ENCODE measurements at regions not wholly inside any gene's neighbourhood (a gene's known extent, or its start where the extent isn't known, plus 50 kb on each side); places are given as distances from the start of the nearest gene placed in this dataset.
"Not testable (repeated sequence)": the region's sequence is repeated elsewhere in the genome, so short reads cannot be mapped to it uniquely, and the experiment has no call there.

- H3K9me3 ChIP-seq (ENCODE audit: low read length), result no peaks in the 10 kb centered on the region
- no peak overlapping the region for H3K4me3 ChIP-seq (ENCODE audit: low read length)
- H3K27me3 ChIP-seq (ENCODE audit: insufficient read depth, low read length), result no peaks in the 10 kb centered on the region
- no peak overlapping the region for H2AFZ ChIP-seq (ENCODE audit: low read depth, low read length)
- no peaks in the 10 kb centered on the region for H3K4me1 ChIP-seq (ENCODE audit: insufficient read depth, low read length)
- H3K36me3 ChIP-seq (ENCODE audit: insufficient read depth, low read length), result no peaks in the 10 kb centered on the region
Measured at GRCh38 chr3:82595530-82595929, 834.1 kb upstream of the GBE1 start.

- Histone ChIP-seq H3K9me3 (ENCODE audit: low read length) (no peaks in the 10 kb centered on the region), H2AFZ (ENCODE audit: low read depth, low read length) (no peak overlapping the region), H3K27me3 (ENCODE audit: insufficient read depth, low read length) (no peaks in the 10 kb centered on the region), H3K4me1 (ENCODE audit: insufficient read depth, low read length) (no peaks in the 10 kb centered on the region), H3K36me3 (ENCODE audit: insufficient read depth, low read length) (no peaks in the 10 kb centered on the region), H3K4me3 (ENCODE audit: low read length) (no peak overlapping the region)
Measured at GRCh38 chr3:82587174-82587573, 825.7 kb upstream of the GBE1 start.

GRCh38 chr3:82586414-82586813 is 825.0 kb upstream of the GBE1 start:
- Histone ChIP-seq H3K36me3 (ENCODE audit: insufficient read depth, low read length) (no peaks in the 10 kb centered on the region), H3K27me3 (ENCODE audit: insufficient read depth, low read length) (no peaks in the 10 kb centered on the region), H2AFZ (ENCODE audit: low read depth, low read length) (no peak overlapping the region), H3K4me3 (ENCODE audit: low read length) (no peak overlapping the region), H3K9me3 (ENCODE audit: low read length) (no peaks in the 10 kb centered on the region), H3K4me1 (ENCODE audit: insufficient read depth, low read length) (no peaks in the 10 kb centered on the region)

GRCh38 chr3:82586002-82586401 is 824.6 kb upstream of the GBE1 start:
- not testable (repeated sequence) for H2AFZ ChIP-seq (ENCODE audit: low read depth, low read length); H3K36me3 ChIP-seq (ENCODE audit: insufficient read depth, low read length); H3K9me3 ChIP-seq (ENCODE audit: low read length); H3K4me1 ChIP-seq (ENCODE audit: insufficient read depth, low read length); H3K4me3 ChIP-seq (ENCODE audit: low read length); H3K27me3 ChIP-seq (ENCODE audit: insufficient read depth, low read length)

- not testable (repeated sequence) for H3K9me3 ChIP-seq (ENCODE audit: low read length); H3K27me3 ChIP-seq (ENCODE audit: insufficient read depth, low read length); H3K4me3 ChIP-seq (ENCODE audit: low read length); H2AFZ ChIP-seq (ENCODE audit: low read depth, low read length); H3K36me3 ChIP-seq (ENCODE audit: insufficient read depth, low read length); H3K4me1 ChIP-seq (ENCODE audit: insufficient read depth, low read length)
Measured at GRCh38 chr3:82585591-82585990, 824.1 kb upstream of the GBE1 start.

GRCh38 chr3:82584861-82585260 is 823.4 kb upstream of the GBE1 start:
- not testable (repeated sequence) for H3K4me1 ChIP-seq (ENCODE audit: insufficient read depth, low read length); H3K36me3 ChIP-seq (ENCODE audit: insufficient read depth, low read length); H3K4me3 ChIP-seq (ENCODE audit: low read length); H3K27me3 ChIP-seq (ENCODE audit: insufficient read depth, low read length); H2AFZ ChIP-seq (ENCODE audit: low read depth, low read length); H3K9me3 ChIP-seq (ENCODE audit: low read length)

GRCh38 chr3:82584415-82584814 is 823.0 kb upstream of the GBE1 start:
- H3K4me1 ChIP-seq (ENCODE audit: insufficient read depth, low read length); H3K4me3 ChIP-seq (ENCODE audit: low read length); H2AFZ ChIP-seq (ENCODE audit: low read depth, low read length); H3K36me3 ChIP-seq (ENCODE audit: insufficient read depth, low read length); H3K27me3 ChIP-seq (ENCODE audit: insufficient read depth, low read length); H3K9me3 ChIP-seq (ENCODE audit: low read length): not testable (repeated sequence)

- no peaks in the 10 kb centered on the region for H3K36me3 ChIP-seq (ENCODE audit: insufficient read depth, low read length)
- H3K9me3 ChIP-seq (ENCODE audit: low read length), result no peaks in the 10 kb centered on the region
- H3K27me3 ChIP-seq (ENCODE audit: insufficient read depth, low read length), result no peaks in the 10 kb centered on the region
- no peaks in the 10 kb centered on the region for H3K4me1 ChIP-seq (ENCODE audit: insufficient read depth, low read length)
- no peak overlapping the region for H3K4me3 ChIP-seq (ENCODE audit: low read length)
- no peak overlapping the region for H2AFZ ChIP-seq (ENCODE audit: low read depth, low read length)
Measured at GRCh38 chr3:82581350-82581749, 819.9 kb upstream of the GBE1 start.

- Histone ChIP-seq H3K27me3 (ENCODE audit: insufficient read depth, low read length) (no peaks in the 10 kb centered on the region), H3K9me3 (ENCODE audit: low read length) (no peaks in the 10 kb centered on the region), H3K4me3 (ENCODE audit: low read length) (no peak overlapping the region), H2AFZ (ENCODE audit: low read depth, low read length) (no peak overlapping the region), H3K36me3 (ENCODE audit: insufficient read depth, low read length) (no peaks in the 10 kb centered on the region), H3K4me1 (ENCODE audit: insufficient read depth, low read length) (no peaks in the 10 kb centered on the region)
Measured at GRCh38 chr3:82572721-82573120, 811.3 kb upstream of the GBE1 start.

GRCh38 chr3:82568776-82569338 is 807.4 kb upstream of the GBE1 start:
- Histone ChIP-seq H3K4me1 (ENCODE audit: insufficient read depth, low read length) (no peaks in the 10 kb centered on the region), H2AFZ (ENCODE audit: low read depth, low read length) (no peak overlapping the region), H3K4me3 (ENCODE audit: low read length) (no peak overlapping the region), H3K36me3 (ENCODE audit: insufficient read depth, low read length) (no peaks in the 10 kb centered on the region), H3K27me3 (ENCODE audit: insufficient read depth, low read length) (no peaks in the 10 kb centered on the region), H3K9me3 (ENCODE audit: low read length) (no peaks in the 10 kb centered on the region)

GRCh38 chr3:82567029-82567600 is 805.7 kb upstream of the GBE1 start:
- no peak overlapping the region for H2AFZ ChIP-seq (ENCODE audit: low read depth, low read length)
- no peak overlapping the region for H3K4me3 ChIP-seq (ENCODE audit: low read length)
- H3K4me1 ChIP-seq (ENCODE audit: insufficient read depth, low read length), result no peaks in the 10 kb centered on the region
- H3K36me3 ChIP-seq (ENCODE audit: insufficient read depth, low read length), result no peaks in the 10 kb centered on the region
- no peaks in the 10 kb centered on the region for H3K27me3 ChIP-seq (ENCODE audit: insufficient read depth, low read length)
- no peaks in the 10 kb centered on the region for H3K9me3 ChIP-seq (ENCODE audit: low read length)

GRCh38 chr3:82562896-82563295 is 801.5 kb upstream of the GBE1 start:
- Histone ChIP-seq H3K9me3 (ENCODE audit: low read length) (no peaks in the 10 kb centered on the region), H3K36me3 (ENCODE audit: insufficient read depth, low read length) (no peaks in the 10 kb centered on the region), H2AFZ (ENCODE audit: low read depth, low read length) (no peak overlapping the region), H3K4me1 (ENCODE audit: insufficient read depth, low read length) (no peaks in the 10 kb centered on the region), H3K4me3 (ENCODE audit: low read length) (no peak overlapping the region), H3K27me3 (ENCODE audit: insufficient read depth, low read length) (no peaks in the 10 kb centered on the region)

- H3K36me3 ChIP-seq (ENCODE audit: insufficient read depth, low read length), result no peaks in the 10 kb centered on the region
- no peaks in the 10 kb centered on the region for H3K4me1 ChIP-seq (ENCODE audit: insufficient read depth, low read length)
- H3K27me3 ChIP-seq (ENCODE audit: insufficient read depth, low read length), result no peaks in the 10 kb centered on the region
- no peak overlapping the region for H2AFZ ChIP-seq (ENCODE audit: low read depth, low read length)
- H3K9me3 ChIP-seq (ENCODE audit: low read length), result no peaks in the 10 kb centered on the region
- H3K4me3 ChIP-seq (ENCODE audit: low read length), result no peak overlapping the region
Measured at GRCh38 chr3:82561784-82562183, 800.3 kb upstream of the GBE1 start.

GRCh38 chr3:82558081-82558480 is 796.6 kb upstream of the GBE1 start:
- Histone ChIP-seq H3K9me3 (ENCODE audit: low read length) (no peaks in the 10 kb centered on the region), H2AFZ (ENCODE audit: low read depth, low read length) (no peak overlapping the region), H3K4me1 (ENCODE audit: insufficient read depth, low read length) (no peaks in the 10 kb centered on the region), H3K36me3 (ENCODE audit: insufficient read depth, low read length) (no peaks in the 10 kb centered on the region), H3K27me3 (ENCODE audit: insufficient read depth, low read length) (no peaks in the 10 kb centered on the region), H3K4me3 (ENCODE audit: low read length) (no peak overlapping the region)
